ENCODE measurements at regions not wholly inside any gene's neighbourhood (a gene's known extent, or its start where the extent isn't known, plus 50 kb on each side); places are given as distances from the start of the nearest gene placed in this dataset.

DNA sequence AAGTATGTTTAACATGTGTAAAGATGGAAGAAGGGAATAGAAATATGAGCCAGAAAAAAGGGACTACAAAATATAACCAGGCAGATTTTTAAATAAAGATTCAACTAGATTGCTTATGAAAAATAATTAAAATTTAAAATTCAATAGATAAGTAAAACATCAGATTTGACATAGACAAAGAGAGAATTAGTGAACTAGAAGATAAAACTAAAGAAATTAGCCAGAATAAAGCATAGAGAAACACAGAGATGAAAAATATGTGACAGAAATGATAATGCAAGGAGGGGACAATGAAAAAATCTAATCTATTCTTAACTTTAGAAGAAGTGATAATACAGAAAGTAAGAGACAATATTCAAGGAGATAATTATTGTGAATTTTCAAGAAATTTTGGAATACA is 222.6 kb upstream of the PMFBP1 start:
- H3K9me3 ChIP-seq (ENCODE audit: insufficient read depth, low read length): peaks cover 14% of the 10 kb centered on the region; the same call in 1 of the 2 replicates
- H3K9ac ChIP-seq (ENCODE audit: low read length): no peak overlapping the region
- 0 out of 2 replicates have a peak, but pooled peaks cover 5% of the 10 kb centered on the region for H3K36me3 ChIP-seq (ENCODE audit: low read length)
- no peaks in the 10 kb centered on the region for H3F3A ChIP-seq (ENCODE audit: insufficient read depth)
- TF ChIP-seq, protein P1, sequence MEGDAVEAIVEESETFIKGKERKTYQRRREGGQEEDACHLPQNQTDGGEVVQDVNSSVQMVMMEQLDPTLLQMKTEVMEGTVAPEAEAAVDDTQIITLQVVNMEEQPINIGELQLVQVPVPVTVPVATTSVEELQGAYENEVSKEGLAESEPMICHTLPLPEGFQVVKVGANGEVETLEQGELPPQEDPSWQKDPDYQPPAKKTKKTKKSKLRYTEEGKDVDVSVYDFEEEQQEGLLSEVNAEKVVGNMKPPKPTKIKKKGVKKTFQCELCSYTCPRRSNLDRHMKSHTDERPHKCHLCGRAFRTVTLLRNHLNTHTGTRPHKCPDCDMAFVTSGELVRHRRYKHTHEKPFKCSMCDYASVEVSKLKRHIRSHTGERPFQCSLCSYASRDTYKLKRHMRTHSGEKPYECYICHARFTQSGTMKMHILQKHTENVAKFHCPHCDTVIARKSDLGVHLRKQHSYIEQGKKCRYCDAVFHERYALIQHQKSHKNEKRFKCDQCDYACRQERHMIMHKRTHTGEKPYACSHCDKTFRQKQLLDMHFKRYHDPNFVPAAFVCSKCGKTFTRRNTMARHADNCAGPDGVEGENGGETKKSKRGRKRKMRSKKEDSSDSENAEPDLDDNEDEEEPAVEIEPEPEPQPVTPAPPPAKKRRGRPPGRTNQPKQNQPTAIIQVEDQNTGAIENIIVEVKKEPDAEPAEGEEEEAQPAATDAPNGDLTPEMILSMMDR (IDR thresholded peaks at IDR 0.05; ENCODE audit: insufficient read depth, low read length, poor library complexity, severe bottlenecking): no peak
- no peak for TF ChIP-seq EZH2phosphoT487 (conservative IDR thresholded peaks at IDR 0.05; ENCODE audit: low read length)
- H3K27ac ChIP-seq (ENCODE audit: low read depth, low read length): no peak overlapping the region
- H3K27me3 ChIP-seq (ENCODE audit: low read length): no peaks in the 10 kb centered on the region
- no peaks in the 10 kb centered on the region for H3K9me2 ChIP-seq (replicated peaks; ENCODE audit: insufficient read depth, low read length)
- no peak overlapping the region for H2AFZ ChIP-seq (ENCODE audit: low read depth, low read length, severe bottlenecking)
- H3K4me2 ChIP-seq (ENCODE audit: low read depth, low read length, poor library complexity, severe bottlenecking): no peak overlapping the region
- H4K20me1 ChIP-seq (ENCODE audit: low read depth, low read length): no peaks in the 10 kb centered on the region
- H3K4me3 ChIP-seq (ENCODE audit: insufficient read depth, low read length, poor library complexity, severe bottlenecking): no peak overlapping the region
- H3K79me2 ChIP-seq (ENCODE audit: insufficient read depth, low read length): no peaks in the 10 kb centered on the region

DNA sequence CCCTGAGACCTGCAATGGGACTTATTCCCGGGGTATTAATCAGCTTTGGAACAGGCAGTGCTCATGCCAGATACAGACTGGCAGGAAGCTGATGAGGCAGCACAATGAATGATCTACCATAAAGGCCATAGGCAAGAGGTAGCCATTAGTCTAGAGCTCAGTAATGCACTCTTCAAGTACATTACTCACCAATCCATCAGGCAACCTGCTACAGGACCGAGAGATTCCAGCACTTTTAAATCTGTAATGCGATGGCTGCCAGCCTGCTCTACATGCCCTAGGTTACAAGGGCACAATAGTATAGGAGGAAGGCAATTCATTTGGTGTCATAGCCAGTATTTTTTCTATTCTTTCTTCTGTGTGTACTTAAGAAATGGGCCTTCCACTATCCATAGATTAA is 217.8 kb upstream of the PMFBP1 start:
- no peaks in the 10 kb centered on the region for H3F3A ChIP-seq (ENCODE audit: insufficient read depth)

GRCh38 chr16:72388007-72388406 is 216.1 kb upstream of the PMFBP1 start:
- Histone ChIP-seq H3K9ac (ENCODE audit: low read length) (no peak overlapping the region), H3K9me3 (ENCODE audit: insufficient read depth, low read length) (0 out of 2 replicates have a peak, but pooled peaks cover 5% of the 10 kb centered on the region), H3K79me2 (ENCODE audit: insufficient read depth, low read length) (no peaks in the 10 kb centered on the region)

More for the DNA sequence above, 217.8 kb upstream of the PMFBP1 start:
- Histone ChIP-seq H3K9me3 (ENCODE audit: insufficient read depth, low read length) (peaks cover 18% of the 10 kb centered on the region; the same call in 1 of the 2 replicates), H3K27me3 (ENCODE audit: low read length) (no peaks in the 10 kb centered on the region), H3K27ac (ENCODE audit: low read depth, low read length) (no peak overlapping the region), H4K20me1 (ENCODE audit: low read depth, low read length) (no peaks in the 10 kb centered on the region), H2AFZ (ENCODE audit: low read depth, low read length, severe bottlenecking) (no peak overlapping the region), H3K4me3 (ENCODE audit: insufficient read depth, low read length, poor library complexity, severe bottlenecking) (no peak overlapping the region), H3K4me2 (ENCODE audit: low read depth, low read length, poor library complexity, severe bottlenecking) (no peak overlapping the region), H3K79me2 (ENCODE audit: insufficient read depth, low read length) (no peaks in the 10 kb centered on the region), H3K9me2 (replicated peaks; ENCODE audit: insufficient read depth, low read length) (no peaks in the 10 kb centered on the region), H3K9ac (ENCODE audit: low read length) (no peak overlapping the region), H3K36me3 (ENCODE audit: low read length) (peaks cover 26% of the 10 kb centered on the region; the same call in 1 of the 2 replicates)
- TF ChIP-seq, protein P1 (IDR thresholded peaks at IDR 0.05; ENCODE audit: insufficient read depth, low read length, poor library complexity, severe bottlenecking): no peak
- TF ChIP-seq EZH2phosphoT487 (conservative IDR thresholded peaks at IDR 0.05; ENCODE audit: low read length): no peak

More at GRCh38 chr16:72388007-72388406, 216.1 kb upstream of the PMFBP1 start:
- H3F3A ChIP-seq (ENCODE audit: insufficient read depth): no peaks in the 10 kb centered on the region
- H3K9me2 ChIP-seq (replicated peaks; ENCODE audit: insufficient read depth, low read length): no peaks in the 10 kb centered on the region
- no peak overlapping the region for H3K4me2 ChIP-seq (ENCODE audit: low read depth, low read length, poor library complexity, severe bottlenecking)
- H3K4me3 ChIP-seq (ENCODE audit: insufficient read depth, low read length, poor library complexity, severe bottlenecking): no peak overlapping the region
- no peak for TF ChIP-seq EZH2phosphoT487 (conservative IDR thresholded peaks at IDR 0.05; ENCODE audit: low read length)
- TF ChIP-seq, protein P1 (IDR thresholded peaks at IDR 0.05; ENCODE audit: insufficient read depth, low read length, poor library complexity, severe bottlenecking): no peak
- H3K27me3 ChIP-seq (ENCODE audit: low read length): no peaks in the 10 kb centered on the region
- no peaks in the 10 kb centered on the region for H4K20me1 ChIP-seq (ENCODE audit: low read depth, low read length)
- H2AFZ ChIP-seq (ENCODE audit: low read depth, low read length, severe bottlenecking): no peak overlapping the region
- H3K36me3 ChIP-seq (ENCODE audit: low read length): peaks cover 24% of the 10 kb centered on the region; the same call in 1 of the 2 replicates
- no peak overlapping the region for H3K27ac ChIP-seq (ENCODE audit: low read depth, low read length)
